Glutamatergic neuron (in vitro differentiated cells): ENCODE measurements at regions not wholly inside any gene's neighbourhood (a gene's known extent, or its start where the extent isn't known, plus 50 kb on each side); places are given as distances from the start of the nearest gene placed in this dataset.

Experiments
- DNase-seq: peaks from one replicate; pipeline ENCODE4 v3.0.0; 2022
- H3K27ac Mint-ChIP-seq: one replicate; pipeline ENCODE4 v1.8.0; 2020; ENCODE audit warnings: mild to moderate bottlenecking, mixed read lengths, inconsistent platforms; ENCODE audit not compliant: unreplicated experiment
- H3K27me3 Mint-ChIP-seq: one replicate; pipeline ENCODE4 v1.8.0; 2020; ENCODE audit warnings: mild to moderate bottlenecking, moderate library complexity, mixed read lengths, inconsistent platforms; ENCODE audit not compliant: unreplicated experiment
- H3K36me3 Mint-ChIP-seq: one replicate; pipeline ENCODE4 v1.8.0; 2020; ENCODE audit warnings: mild to moderate bottlenecking, mixed read lengths, inconsistent platforms; ENCODE audit not compliant: unreplicated experiment
- H3K4me1 Mint-ChIP-seq: one replicate; pipeline ENCODE4 v1.8.0; 2020; ENCODE audit warnings: mild to moderate bottlenecking, low read depth, mixed read lengths, inconsistent platforms; ENCODE audit not compliant: unreplicated experiment
- H3K4me3 Mint-ChIP-seq: one replicate; pipeline ENCODE4 v1.8.0; 2020; ENCODE audit warnings: mild to moderate bottlenecking, mixed read lengths, inconsistent platforms; ENCODE audit not compliant: unreplicated experiment
- H3K9me3 Mint-ChIP-seq: one replicate; pipeline ENCODE4 v1.8.0; 2020; ENCODE audit warnings: mild to moderate bottlenecking, moderate library complexity, mixed read lengths, inconsistent platforms; ENCODE audit not compliant: unreplicated experiment
- CTCF ChIP-seq: fragments of 200-600 bp; sonication (generic); IDR thresholded peaks from one replicate; pipeline ENCODE4 v1.5.0; 2021; ENCODE audit not compliant: partially characterized antibody, unreplicated experiment

- Mint-ChIP-seq H3K4me3 (no peak overlapping the region), H3K9me3 (no peaks in the 10 kb centered on the region), H3K27ac (no peak overlapping the region), H3K27me3 (peaks cover 2% of the 10 kb centered on the region), H3K4me1 (no peaks in the 10 kb centered on the region), H3K36me3 (no peaks in the 10 kb centered on the region)
- DNase-seq: no peak
- TF ChIP-seq CTCF: no peak
Observed at GRCh38 chr6:133166766-133167165, 74.4 kb upstream of the EYA4 start.

DNA sequence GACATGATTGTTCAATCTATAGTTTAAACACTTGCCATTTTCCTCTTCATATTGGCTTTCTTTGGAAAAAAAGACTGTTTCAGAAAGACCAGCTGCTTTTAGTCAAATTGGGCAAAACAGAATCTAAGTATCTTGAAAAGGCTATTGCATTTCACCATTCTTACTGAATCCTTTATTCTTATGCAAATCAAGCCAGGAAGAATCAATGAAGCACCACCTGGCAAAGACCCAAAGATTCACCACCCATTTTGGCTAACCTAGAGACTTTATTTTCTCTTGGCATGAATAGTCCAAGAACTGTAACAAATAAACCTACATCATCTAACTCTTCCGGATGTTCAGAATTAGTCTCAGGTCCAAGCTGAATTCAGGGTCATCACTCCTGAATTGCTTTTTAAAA lies 71.3 kb upstream of the EYA4 start:
- no peak for DNase-seq
- Mint-ChIP-seq H3K4me1 (no peaks in the 10 kb centered on the region), H3K9me3 (peaks cover 2% of the 10 kb centered on the region), H3K4me3 (no peak overlapping the region), H3K27ac (no peak overlapping the region), H3K27me3 (peaks cover 2% of the 10 kb centered on the region), H3K36me3 (no peaks in the 10 kb centered on the region)
- no peak for TF ChIP-seq CTCF

- Mint-ChIP-seq H3K27ac (no peak overlapping the region), H3K4me3 (no peak overlapping the region), H3K4me1 (no peaks in the 10 kb centered on the region), H3K36me3 (no peaks in the 10 kb centered on the region), H3K9me3 (peaks cover 2% of the 10 kb centered on the region), H3K27me3 (peaks cover 2% of the 10 kb centered on the region)
- TF ChIP-seq CTCF: no peak
- no peak for DNase-seq
Observed at GRCh38 chr6:133170602-133171001, 70.6 kb upstream of the EYA4 start.

- no peaks in the 10 kb centered on the region for H3K4me1 Mint-ChIP-seq
- H3K27me3 Mint-ChIP-seq: no peaks in the 10 kb centered on the region
- TF ChIP-seq CTCF: no peak
- no peak overlapping the region for H3K27ac Mint-ChIP-seq
- no peak overlapping the region for H3K4me3 Mint-ChIP-seq
- no peaks in the 10 kb centered on the region for H3K36me3 Mint-ChIP-seq
- DNase-seq: no peak
- H3K9me3 Mint-ChIP-seq: peaks cover 2% of the 10 kb centered on the region
Observed at GRCh38 chr6:133171989-133172604, 69.1 kb upstream of the EYA4 start.

DNA sequence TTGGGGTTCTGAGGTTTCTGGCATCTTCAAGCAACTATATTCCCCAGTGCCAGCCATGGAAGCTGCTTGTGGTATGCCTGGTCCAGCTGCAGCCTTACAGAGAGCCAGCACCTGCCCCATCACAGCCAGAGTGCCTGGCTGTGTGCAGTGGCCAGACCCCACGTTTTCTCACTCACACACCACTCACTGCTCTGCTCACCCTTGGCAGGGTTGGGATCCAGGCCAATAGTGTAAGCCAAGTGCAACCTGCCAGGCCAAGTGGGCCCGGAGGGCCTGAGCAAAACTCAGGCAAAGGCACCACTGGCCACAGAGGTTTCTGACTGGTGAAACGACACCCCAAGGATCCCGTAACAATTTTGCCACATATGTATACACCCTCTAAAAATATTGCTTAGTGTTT lies 67.9 kb upstream of the EYA4 start:
- Mint-ChIP-seq H3K27me3 (no peaks in the 10 kb centered on the region), H3K4me3 (no peak overlapping the region), H3K9me3 (peaks cover 2% of the 10 kb centered on the region), H3K36me3 (peaks cover 1% of the 10 kb centered on the region), H3K4me1 (no peaks in the 10 kb centered on the region), H3K27ac (no peak overlapping the region)
- DNase-seq: no peak
- TF ChIP-seq CTCF: no peak
